Left cardiac atrium (tissue), 4 donors: ENCODE measurements at regions not wholly inside any gene's neighbourhood (a gene's known extent, or its start where the extent isn't known, plus 50 kb on each side); places are given as distances from the start of the nearest gene placed in this dataset.
A peak's percentile ranks its signal among the peaks of the same experiment; 100 is the strongest.

Experiments
- ATAC-seq, 2 donors: fragments of 200-7000 bp; cut with Tn5 transposase; one replicate each; pipeline ENCODE4 v1.9.1; 2020; ENCODE audit warnings: mild to moderate bottlenecking in 2 of 2, moderate library complexity in 2 of 2
- DNase-seq: peaks from one replicate; pipeline ENCODE4 v3.0.0-alpha.2; 2020
- intact Hi-C, 2 donors: fragments of 100-400 bp; cut with DNase I; formaldehyde crosslinking; loops; one replicate each; pipeline versions ENCODE4 v1.14.1 to v1.15.1; 2022 to 2023
- donor health status: DM: no; HTN: yes; CAD: no.
- donor health status: DM: no; HTN: yes; CAD: no; lungs with severe emphysema.
- donor health status: DM: yes; HTN: yes; CAD: no.
- donor health status: Dilated cardiomyopathy.

GRCh38 chr5:51001227-51001923 lies 334.9 kb downstream of the PARP8 start:
- intact Hi-C loops: no loop called here
- ATAC-seq (no peak), DNase-seq (no peak)

GRCh38 chr5:51002368-51002767 lies 335.9 kb downstream of the PARP8 start:
- DNase-seq: no peak
- intact Hi-C loops: no loop called here
- no peak for ATAC-seq

GRCh38 chr5:51013036-51013435 lies 346.6 kb downstream of the PARP8 start:
- ATAC-seq: no peak
- intact Hi-C loops: no loop called here
- no peak for DNase-seq

- intact Hi-C loops: no loop called here
- ATAC-seq (no peak), DNase-seq (no peak)
Observed at GRCh38 chr5:51018423-51018822, 352.0 kb downstream of the PARP8 start.

GRCh38 chr5:51024263-51024662 lies 357.8 kb downstream of the PARP8 start:
- DNase-seq: no peak
- intact Hi-C loops: no loop called here
- ATAC-seq: no peak

- ATAC-seq (no peak), DNase-seq (no peak)
- intact Hi-C loops: no loop called here
Observed at GRCh38 chr5:51027271-51027670, 356.0 kb upstream of the ISL1 start.

- intact Hi-C loops: no loop called here
- no peak for DNase-seq
- ATAC-seq: no peak
Observed at GRCh38 chr5:51028394-51028793, 354.9 kb upstream of the ISL1 start.

- ATAC-seq (no peak), DNase-seq (no peak)
- intact Hi-C loops: no loop called here
Observed at GRCh38 chr5:51033215-51033614, 350.0 kb upstream of the ISL1 start.

- intact Hi-C loops: no loop called here
- ATAC-seq (no peak), DNase-seq (no peak)
Observed at GRCh38 chr5:51034222-51034901, 348.9 kb upstream of the ISL1 start.

GRCh38 chr5:51039424-51040329 lies 343.6 kb upstream of the ISL1 start:
- no peak for DNase-seq
- intact Hi-C loops: no loop called here
- no peak for ATAC-seq

- intact Hi-C loops: no loop called here
- ATAC-seq (peak; percentile 24 to 78), DNase-seq (no peak)
Observed at GRCh38 chr5:51043745-51044144, 339.5 kb upstream of the ISL1 start.

GRCh38 chr5:51047369-51047768 lies 335.9 kb upstream of the ISL1 start:
- no peak for DNase-seq
- intact Hi-C loops: no loop called here
- no peak for ATAC-seq

GRCh38 chr5:51053361-51053760 lies 329.9 kb upstream of the ISL1 start:
- intact Hi-C loops: no loop called here
- DNase-seq (no peak), ATAC-seq (no peak)

GRCh38 chr5:51060953-51061352 lies 322.3 kb upstream of the ISL1 start:
- ATAC-seq: no peak
- intact Hi-C loops: no loop called here
- no peak for DNase-seq

- no peak for DNase-seq
- ATAC-seq: no peak
- intact Hi-C loops: no loop called here
Observed at GRCh38 chr5:51072937-51073336, 310.3 kb upstream of the ISL1 start.

- DNase-seq (no peak), ATAC-seq (no peak)
- intact Hi-C loops: no loop called here
Observed at GRCh38 chr5:51082741-51083140, 300.5 kb upstream of the ISL1 start.

GRCh38 chr5:51091816-51092215 lies 291.4 kb upstream of the ISL1 start:
- DNase-seq (no peak), ATAC-seq (no peak)
- intact Hi-C loops: no loop called here

GRCh38 chr5:51095486-51095885 lies 287.8 kb upstream of the ISL1 start:
- no peak for ATAC-seq
- no peak for DNase-seq
- intact Hi-C loops: no loop called here

GRCh38 chr5:51096859-51097258 lies 286.4 kb upstream of the ISL1 start:
- no peak for ATAC-seq
- intact Hi-C loops: no loop called here

GRCh38 chr5:51099173-51099853 lies 283.9 kb upstream of the ISL1 start:
- ATAC-seq (no peak), DNase-seq (no peak)
- intact Hi-C loops: no loop called here

More at GRCh38 chr5:51096859-51097258, 286.4 kb upstream of the ISL1 start:
- no peak for DNase-seq
